GM12891 (cell line): ENCODE measurements at regions not wholly inside any gene's neighbourhood (a gene's known extent, or its start where the extent isn't known, plus 50 kb on each side); places are given as distances from the start of the nearest gene placed in this dataset.

Experiments used
- POLR2A ChIP-seq: IDR thresholded peaks from 2 replicates; pipeline ENCODE4 v1.6.1; 2011; ENCODE audit warnings: low read depth, low read length, control low read depth
- POLR2AphosphoS5 ChIP-seq: IDR thresholded peaks from 2 replicates; pipeline ENCODE4 v1.6.1; 2011; ENCODE audit warnings: low read depth, low read length, control low read depth
- SPI1 ChIP-seq: IDR thresholded peaks from 2 replicates; pipeline ENCODE4 v1.6.1; 2011; ENCODE audit warnings: low read depth, low read length, control low read depth

DNA sequence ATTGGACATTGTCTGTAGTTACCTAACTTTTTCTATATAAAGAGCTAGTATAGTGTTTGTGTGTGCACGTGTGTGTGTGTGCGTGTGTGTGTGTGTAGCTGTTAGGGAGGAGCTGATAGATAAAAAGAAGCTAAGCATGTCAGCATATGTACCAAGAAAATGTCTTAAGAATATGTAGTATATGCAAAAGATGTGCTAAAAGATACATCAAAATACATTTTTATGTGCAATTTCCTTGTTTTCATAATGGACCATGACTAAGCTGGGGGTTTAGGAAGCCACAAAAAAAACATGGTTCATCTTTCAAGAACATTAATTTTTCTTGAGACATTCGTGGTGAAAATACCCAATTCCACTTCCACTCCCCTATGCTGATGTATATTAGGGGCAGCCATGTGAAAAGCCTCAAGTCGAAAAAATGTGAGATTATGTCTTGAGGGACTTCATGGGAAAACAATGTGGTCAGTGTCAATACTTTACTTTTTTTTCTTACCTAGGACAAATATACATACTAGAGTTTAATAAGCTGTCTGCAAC lies 1599.7 kb downstream of the ARAP2 start:
- TF ChIP-seq POLR2A (no peak), POLR2AphosphoS5 (no peak), SPI1 (no peak)
